Panc1 (cell line): ENCODE measurements at regions not wholly inside any gene's neighbourhood (a gene's known extent, or its start where the extent isn't known, plus 50 kb on each side); places are given as distances from the start of the nearest gene placed in this dataset.

ENCODE experiments used
- CTCF ChIP-seq: fragments of 450-650 bp; IDR thresholded peaks from 2 replicates; pipeline ENCODE4 v1.5.1; 2017; ENCODE audit warnings: mild to moderate bottlenecking
- POLR2AphosphoS5 ChIP-seq: IDR thresholded peaks from 2 replicates; pipeline ENCODE4 v1.6.1; 2012; ENCODE audit warnings: mild to moderate bottlenecking, low read depth, low read length, moderate library complexity
- REST ChIP-seq, 2 experiments: IDR thresholded peaks; 2 replicates each; pipeline ENCODE4 v1.6.1; 2011 to 2012; ENCODE audit warnings: low read depth in 2 of 2, control low read depth in 1 of 2, low read length in 1 of 2, mild to moderate bottlenecking in 1 of 2, moderate library complexity in 1 of 2; ENCODE audit not compliant: insufficient read depth in 1 of 2
- SIN3A ChIP-seq: IDR thresholded peaks from 2 replicates; pipeline ENCODE4 v1.6.1; 2012; ENCODE audit warnings: low read depth, mild to moderate bottlenecking, low read length, moderate library complexity, borderline replicate concordance; ENCODE audit not compliant: insufficient read depth

- TF ChIP-seq CTCF, result no peak
- no peak for TF ChIP-seq POLR2AphosphoS5
- no peak for TF ChIP-seq REST (IDR thresholded peaks at IDR 0.05; ENCODE audit: insufficient read depth in 1 of 2, low read depth in 2 of 2, low read length in 1 of 2)
- no peak for TF ChIP-seq SIN3A
Observed at GRCh38 chr3:101940521-101941317, 91.4 kb downstream of the NFKBIZ start.
